Loucy (cell line): ENCODE measurements at regions not wholly inside any gene's neighbourhood (a gene's known extent, or its start where the extent isn't known, plus 50 kb on each side); places are given as distances from the start of the nearest gene placed in this dataset.

Experiments used
- CTCF ChIP-seq: fragments of 200-600 bp; sonication (generic); conservative IDR thresholded peaks from 2 replicates; pipeline ENCODE4 v1.5.1; 2014; ENCODE audit warnings: mild to moderate bottlenecking, antibody characterized with exemption, low read length
- EZH2phosphoT487 ChIP-seq: fragments of 200-600 bp; IDR thresholded peaks from 2 replicates; pipeline ENCODE4 v1.6.1; 2018; ENCODE audit warnings: antibody characterized with exemption, mild to moderate bottlenecking, moderate library complexity, borderline replicate concordance

GRCh38 chr1:78758506-78758905, 108.9 kb downstream of the IFI44 start:
- TF ChIP-seq CTCF (no peak), EZH2phosphoT487 (no peak)
